HG03095 (cell line): ENCODE measurements at regions not wholly inside any gene's neighbourhood (a gene's known extent, or its start where the extent isn't known, plus 50 kb on each side); places are given as distances from the start of the nearest gene placed in this dataset.

ENCODE experiments used
- ATAC-seq: cut with Tn5 transposase; IDR thresholded peaks from one replicate; pipeline ENCODE4 v1.9.1; 2021; ENCODE audit warnings: moderate library complexity; ENCODE audit not compliant: unreplicated experiment

DNA sequence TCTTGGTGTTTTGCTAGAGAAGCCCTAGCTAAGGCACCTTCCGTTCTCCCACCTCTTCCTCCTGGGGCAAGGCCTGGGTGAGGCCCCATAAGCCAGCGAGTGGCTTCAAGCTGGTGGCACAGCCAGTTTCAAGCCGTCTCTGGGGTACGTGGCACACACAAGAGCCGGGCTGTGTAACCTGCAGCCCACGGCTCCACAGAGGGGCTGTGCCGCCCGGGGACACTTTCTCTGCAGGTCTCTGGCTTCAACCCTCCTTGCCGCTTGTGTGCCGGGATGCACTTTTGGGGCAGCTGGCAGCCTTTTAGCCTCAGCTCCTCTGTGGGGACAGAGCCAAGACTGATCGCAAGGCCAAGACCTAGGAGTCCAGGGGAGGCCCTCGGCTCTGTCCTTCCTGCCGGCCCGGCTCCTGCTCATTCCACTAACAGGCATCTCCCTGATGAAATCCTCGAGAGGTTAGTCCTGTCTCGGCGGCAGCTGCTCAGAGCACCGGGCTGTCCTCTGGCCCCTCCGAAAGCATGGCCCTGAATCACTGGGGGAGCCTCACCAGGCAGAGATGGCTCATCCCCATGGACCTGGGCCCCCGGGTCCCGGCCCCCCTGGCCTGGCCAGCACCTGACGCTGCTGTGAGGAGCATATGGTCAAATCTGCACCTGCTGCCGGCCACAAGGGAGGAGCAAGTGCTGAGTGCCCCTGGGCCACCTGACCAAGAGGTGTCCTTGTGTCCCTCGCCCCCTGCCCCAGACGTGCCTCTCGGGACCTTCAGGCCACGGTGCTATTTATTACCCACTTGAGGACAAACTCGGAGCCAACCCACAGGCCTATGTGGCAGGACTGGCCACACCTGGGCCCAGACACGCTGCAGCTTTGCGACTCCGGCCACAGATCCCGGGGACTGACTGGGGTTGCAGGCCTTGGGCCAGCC, 98.5 kb downstream of the METRNL start:
- no peak for ATAC-seq

DNA sequence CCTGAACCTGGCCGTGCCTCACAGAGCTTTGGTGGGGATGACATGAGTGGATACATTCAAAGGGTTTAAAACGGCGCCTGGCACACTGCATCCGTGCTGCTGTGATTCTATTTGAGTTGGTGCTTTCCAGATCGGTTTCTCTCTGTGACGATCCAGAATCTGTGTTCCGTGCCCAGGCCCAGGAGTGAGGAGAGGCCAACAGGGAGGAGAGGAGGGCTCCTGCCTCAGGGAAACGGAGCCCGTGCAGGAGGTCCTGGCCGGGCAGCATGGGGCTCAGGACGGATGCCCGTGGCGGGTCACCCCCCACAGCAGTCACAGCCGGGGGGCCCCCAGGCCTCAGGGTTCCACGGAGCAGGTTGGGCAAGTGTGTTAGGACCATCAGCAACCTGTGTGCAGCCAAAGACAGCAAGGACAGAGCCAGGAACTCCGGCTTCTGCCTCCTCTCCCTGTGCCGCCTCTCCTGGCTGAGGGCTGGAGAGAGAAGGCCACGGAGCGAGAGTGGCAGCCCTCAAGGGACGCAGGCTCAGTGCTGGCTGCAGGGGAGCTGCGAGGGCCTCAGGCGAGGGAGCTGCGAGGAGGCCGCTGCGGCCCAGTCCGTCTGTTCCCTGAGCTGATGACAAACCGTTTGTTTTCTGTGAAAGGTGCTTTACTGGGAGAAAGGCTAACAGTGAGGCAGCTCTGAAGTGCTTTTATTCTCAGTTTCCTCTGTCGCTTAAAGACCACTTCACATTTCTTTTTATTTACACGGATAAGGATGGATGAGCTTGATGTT, 99.3 kb downstream of the METRNL start:
- ATAC-seq, result no peak

DNA sequence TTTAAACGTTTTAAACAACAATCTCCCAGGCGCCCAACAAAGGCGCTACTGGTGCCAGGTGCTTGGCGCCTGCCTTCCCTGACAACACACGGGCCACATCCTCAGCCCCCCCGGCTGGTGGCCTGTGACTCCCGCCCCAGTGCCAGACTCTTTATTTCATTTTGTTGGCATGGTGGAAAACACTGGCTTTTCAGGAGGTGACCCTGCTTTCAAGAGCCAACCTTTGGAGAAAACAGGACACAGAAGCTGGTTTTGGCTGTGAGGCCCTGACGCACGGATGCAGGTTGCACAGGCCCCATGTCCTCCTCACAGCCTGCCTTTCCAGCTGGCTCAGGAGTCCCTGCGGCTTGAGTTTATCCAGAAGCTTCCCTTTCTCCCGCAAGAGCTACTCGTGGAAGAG, 100.0 kb downstream of the METRNL start:
- ATAC-seq, result no peak

DNA sequence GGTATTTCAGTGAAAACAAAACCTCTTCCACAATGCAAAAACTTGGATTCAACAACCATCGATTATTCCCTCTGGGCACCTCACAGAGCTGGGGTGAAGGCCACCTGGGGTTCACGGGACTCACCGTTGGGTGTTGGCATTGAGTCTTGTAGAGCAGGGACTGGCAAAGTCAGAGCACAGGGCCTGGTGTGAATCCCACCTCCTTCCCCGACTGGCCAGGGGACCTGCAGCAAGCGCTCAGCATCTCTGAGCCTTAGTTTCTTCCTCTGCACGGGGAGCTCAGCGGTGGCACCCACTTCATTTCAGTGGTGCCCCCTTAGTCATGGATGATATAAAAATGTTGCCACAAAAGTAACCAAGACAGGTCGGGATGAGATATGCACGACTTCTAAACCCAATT, 100.4 kb downstream of the METRNL start:
- no peak for ATAC-seq

DNA sequence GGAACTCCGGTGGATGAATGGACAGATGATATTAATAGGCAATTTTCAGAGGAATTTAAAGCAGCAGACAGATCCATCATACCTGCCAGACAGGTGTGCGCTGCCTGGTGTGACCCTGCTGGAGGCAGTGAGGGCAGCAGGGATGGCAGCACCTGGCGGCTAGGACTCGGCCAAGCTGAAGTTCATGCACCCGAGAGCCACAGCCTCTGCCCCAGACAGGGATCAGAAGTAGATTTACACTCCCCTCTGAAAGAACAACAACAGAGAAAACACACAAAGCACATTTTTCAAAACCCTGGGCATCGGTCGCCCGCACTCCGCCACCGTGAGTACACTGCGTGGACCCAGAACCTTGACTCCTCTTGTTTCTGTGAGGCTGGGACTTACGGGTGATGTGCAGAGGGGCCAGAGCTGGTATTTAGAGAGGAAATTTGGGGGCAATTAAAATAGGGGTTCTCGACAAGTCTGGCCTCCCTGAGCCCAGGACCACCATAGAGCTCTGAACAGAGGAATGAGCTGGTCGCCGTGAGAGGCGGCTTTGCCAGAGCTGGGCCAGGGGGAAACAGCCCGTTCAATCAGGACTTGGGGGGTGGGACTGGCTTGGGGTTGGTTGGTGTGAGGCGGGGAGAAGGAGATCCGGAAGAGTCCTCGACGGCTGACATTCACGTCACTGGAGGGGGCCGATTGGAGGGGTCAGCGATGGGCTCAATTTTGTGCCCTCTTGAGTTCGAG, 101.0 kb downstream of the METRNL start:
- ATAC-seq, result no peak

DNA sequence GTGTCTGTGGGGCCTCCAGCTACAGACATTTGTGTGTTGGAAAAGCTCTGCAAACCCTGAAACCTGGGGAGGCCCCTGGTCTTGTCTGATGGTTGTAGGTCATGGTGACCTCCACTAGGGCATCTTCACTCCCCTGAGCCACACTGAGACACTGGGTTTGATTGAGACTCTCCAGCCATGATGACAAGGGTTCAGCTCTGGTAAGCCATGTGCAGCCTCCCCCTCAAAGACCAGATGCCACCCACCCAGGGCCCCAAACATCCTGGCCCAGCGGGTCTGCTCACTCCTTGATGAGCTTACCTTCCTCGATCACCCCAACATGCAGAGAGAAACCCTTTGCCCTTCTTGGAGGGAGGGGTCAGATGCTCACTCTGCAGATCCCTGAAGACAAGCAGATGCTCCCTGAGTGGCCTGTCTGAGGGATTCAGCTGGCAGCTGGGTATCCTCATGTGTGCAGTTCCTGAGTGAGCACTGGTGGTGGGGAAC, 101.6 kb downstream of the METRNL start:
- no peak for ATAC-seq

DNA sequence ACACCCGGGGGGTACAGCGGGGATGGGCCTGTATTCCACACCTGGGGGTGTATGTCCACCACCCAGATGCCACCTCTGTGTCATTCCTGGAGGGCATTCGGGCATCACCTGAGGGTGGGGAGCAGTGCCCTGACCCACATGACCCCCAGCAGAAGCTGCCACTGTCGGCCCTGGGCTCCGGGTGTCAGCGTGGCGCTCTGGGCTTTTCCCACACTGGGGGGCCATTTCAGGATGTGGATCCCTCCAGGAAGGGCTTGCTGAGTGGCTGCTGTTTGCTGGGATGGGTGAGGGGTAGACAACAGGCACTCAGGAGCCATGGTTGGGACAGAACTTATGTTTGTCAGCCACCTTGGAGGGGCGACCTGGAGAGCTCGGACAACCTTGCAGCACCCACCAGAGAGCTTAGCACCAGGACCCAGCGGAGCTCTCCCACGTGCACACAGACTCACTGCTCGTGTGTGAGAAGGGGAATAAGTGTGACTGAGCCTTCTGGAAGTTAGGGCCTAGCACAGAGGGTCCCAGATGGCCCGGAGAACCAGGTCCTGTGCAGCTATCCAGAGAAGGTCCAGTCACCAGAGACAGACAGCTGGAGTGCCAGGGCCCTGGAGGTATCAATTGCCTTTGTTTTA, 102.7 kb downstream of the METRNL start:
- ATAC-seq, result no peak

DNA sequence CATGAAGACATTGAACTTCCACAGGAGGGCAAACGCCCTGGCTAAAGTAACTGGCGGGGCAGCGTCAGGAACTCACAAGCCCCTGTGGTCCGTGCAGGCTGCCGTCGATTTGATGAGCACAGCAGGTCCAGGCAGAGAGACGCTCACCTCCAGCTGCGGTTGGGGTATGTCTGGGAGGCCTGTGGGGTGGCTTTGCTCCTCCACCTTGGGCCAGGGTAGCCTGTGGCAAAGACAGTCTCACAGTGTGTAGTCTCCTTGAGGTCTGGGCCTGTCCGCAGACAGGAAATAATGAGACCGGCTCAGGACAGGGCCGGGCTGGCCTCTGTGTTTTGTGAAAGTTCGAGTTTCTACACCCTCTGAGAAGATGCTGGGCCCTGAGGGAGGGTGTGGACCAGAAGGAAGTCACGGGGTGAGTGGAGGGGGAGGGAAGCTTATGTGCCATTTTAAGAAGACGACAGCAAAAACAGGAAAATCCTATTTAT, 103.3 kb downstream of the METRNL start:
- ATAC-seq, result no peak

DNA sequence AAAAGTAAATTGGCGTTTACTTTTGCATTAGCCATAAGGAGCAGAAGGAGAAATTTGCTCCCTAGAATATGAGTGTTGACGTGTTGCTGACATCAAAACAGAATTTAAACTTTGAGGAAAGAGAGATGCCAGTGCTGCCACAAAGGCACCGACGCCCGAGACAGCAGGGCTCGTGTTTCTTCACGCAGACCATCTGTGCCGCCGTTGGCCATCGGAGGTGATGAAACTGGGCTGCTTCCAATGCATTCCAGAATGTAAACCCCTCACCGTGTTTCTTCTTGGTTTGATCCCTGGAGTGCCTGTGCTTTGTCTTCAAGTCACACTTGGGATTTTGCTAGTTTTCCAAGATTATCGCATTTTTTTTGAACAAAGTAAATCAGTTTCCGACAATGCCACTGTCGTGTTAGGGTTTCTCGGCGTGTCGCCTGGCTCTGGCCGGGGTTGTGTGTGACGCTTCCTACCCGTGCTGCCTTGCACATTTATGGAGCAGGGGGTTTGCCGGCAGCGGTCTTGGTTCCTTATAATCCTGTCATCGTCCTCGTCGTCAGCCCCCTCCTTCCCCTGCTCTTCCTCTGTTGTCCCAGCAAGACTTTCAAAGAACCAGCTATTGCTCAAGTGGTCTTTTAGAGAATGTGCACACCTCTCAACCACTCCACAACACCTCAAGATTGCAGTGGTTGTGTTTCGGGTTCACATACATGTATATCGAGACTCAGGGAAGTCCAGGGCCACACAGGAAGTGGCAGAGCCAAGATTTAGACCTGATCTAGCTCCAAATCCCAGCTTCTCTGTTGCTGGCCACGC, 103.9 kb downstream of the METRNL start:
- ATAC-seq, result no peak

DNA sequence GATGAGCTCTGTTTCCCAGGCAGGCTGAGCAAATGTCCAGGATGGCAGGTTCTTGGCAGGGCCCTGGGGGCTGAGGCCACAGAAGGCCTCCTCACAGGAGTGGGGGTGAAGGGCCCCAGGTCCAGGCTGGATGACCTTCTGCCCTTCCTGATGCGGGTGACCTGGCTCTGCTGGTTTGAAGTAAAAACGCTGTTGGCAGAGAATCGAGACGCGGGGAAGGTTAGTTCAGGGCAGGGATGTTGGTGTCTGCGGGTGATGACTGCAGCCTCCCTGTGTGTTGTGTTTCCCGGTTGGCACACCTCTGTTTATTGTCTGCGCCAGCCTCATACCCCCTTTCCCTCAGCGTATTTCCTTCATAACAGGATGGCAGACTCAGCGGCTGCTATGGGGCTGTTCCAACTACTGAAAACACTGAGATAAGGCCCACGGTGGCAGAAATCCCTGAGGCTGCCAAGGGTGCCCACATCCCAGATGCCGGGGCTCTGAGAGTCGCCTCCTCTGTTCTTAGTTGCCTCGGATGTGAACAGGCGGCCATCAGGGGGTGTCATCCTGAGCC, 104.6 kb downstream of the METRNL start:
- ATAC-seq, result no peak

DNA sequence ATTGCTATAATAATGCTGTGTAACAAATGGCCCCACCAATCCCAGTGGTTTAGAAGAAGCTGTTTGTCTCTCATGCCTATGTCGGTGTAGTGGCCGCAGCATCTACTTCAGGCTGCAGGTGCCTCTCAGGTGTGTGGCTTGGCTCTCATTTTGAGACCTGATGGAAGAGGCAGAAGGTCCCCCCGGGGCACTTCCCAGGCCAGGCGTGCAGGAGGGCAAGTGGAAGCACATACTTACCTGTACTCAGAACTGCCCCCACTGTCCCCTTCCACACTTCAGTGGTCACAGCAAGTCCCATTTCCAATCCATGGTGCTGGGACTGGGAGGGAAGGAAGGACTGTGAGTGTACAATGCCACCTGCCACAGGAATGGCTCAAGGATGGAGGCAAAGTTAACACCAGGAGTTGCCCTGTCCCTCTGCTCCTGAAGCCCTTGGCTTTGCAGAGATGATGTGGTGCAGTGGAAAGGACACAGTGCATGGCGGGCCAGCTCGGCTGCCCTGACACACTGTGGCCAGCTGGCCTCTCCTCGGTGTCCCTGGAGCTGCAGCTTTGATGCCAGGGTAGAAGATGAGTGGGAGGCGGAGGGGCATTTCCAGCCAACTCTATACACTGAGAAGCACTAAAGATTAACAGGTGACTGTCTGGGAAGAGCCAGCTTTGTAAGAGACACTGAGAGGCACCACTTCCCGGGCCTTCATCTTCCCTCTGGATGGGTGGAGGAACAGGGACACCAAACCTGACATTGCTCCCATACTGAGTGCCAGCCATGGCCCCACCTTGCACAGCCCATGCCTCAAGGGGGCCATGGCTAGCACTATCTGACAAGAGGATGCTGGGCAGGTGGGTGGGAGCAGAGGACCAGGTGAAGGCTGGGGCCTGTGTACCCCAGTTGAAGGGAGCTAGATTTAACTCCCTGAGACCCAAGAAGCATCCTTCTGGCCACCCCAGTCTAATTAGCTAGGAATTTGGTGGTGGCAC, 105.9 kb downstream of the METRNL start:
- no peak for ATAC-seq

DNA sequence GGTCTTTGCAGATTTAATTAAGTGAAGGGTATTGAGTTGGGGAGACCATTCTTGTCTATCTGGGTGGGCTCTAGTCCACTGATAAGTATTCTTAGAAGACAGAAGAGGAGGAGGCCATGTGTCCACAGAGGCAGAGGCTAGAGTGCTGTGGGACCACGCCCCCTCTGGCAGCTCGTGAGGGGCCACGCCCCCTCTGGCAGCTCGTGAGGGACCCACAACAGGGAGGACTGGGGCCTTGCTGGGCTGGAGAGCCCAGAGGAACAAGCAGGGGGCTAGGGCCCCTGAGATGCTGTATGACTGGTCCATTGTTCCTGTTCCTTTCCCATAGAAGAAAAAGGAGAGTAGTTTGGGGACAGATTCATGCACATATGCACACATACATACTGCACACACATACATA, 106.8 kb downstream of the METRNL start:
- no peak for ATAC-seq

DNA sequence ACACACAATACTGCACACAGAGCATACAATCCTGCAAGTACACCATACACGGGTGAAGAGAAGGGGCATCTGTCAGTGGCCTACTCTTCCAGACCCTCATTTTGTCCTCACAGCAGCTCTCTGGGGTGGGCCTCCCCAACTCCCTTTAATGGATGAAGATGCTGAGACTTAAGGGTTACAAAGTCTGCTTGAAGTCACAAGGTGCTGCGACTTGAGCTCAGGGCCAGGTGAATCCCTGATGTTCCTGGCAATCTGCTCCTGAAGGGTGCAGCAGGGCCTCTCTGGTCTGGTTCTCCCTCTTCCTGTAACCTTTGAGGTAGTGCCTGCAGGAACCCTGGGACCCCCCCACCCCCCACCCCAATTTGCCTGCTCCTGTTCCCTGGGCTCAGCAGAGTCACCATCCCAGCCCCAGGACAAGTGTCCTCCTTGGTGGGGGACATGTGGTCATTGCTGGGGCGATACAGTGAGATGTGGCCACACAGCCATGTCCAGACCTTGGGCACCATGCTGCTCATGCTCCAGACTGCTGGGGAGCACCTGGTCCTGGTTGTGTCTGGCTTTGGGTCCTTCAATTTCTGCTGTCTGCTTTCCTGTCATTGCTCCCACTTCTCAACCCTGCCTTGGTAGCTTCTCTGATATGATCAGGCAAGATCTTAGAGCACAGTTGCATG, 107.5 kb downstream of the METRNL start:
- ATAC-seq, result no peak

DNA sequence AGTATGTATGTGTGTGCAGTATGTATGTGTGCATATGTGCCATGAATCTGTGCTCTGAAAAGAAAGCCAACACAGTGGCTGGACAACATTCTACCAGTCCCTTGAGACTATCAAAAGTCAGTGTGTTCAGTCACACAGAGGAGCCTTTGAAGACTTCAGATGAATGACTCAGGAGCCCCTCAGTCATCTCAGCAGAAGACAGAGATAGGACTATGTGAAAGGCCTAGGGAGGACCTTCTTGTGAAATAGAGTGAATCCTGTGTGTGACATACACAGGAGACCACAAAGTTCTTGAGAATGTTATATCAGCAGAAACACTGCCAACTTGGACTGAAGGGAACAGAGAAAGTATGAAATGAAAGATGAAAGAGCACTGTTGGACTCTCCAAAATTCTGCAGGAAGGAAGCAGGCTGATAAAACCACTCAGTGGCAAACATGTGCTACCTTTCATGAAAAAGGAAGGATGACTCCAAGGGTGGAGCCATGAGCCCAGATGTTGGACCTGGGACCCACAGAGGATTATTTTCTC, 108.4 kb downstream of the METRNL start:
- ATAC-seq, result no peak

DNA sequence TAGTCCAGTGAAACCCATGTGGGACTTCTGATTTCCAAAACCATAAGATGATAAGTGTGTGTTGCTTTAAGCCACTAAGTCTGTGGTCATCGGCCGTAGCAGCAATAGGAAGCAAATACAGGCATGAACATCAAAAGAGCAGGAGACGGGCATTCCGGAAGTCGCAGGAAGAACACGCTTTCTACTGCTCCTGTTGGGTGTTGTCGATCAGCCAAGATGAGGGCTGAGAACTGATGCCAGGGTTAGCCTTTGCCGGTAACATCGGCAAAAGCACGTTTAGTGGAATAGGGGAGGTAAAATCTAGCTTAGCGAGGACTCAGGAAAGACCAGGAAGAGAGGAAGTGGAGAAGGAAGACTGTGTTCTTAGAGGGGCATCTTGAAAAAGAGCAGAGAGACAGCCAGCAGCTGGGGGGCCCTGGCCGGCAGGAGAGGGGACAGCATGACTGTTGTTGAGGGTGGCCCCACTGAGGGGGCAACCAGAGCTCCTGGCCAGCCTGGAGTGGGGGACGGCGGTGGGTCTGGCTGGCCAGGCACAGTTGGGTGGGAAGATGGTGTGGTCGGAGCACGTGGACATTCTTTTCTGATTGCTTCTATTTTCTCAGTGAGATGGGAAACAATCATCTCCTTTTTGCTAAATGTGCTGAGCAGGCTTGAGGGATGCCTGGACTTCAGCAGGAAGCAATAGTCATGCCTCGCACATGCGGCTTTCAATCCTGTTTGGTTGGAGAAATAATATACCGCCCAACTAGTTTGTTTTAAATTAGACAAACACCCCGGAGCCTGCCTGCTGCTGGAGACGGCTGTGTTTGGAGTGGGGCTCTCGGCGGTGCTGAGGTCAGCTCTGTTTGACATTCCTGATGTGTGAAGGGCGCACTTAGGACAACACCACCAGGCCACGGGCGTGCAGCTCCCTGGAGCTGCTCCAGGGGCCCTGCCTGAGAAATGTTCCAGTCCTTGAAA, 109.9 kb downstream of the METRNL start:
- no peak for ATAC-seq

DNA sequence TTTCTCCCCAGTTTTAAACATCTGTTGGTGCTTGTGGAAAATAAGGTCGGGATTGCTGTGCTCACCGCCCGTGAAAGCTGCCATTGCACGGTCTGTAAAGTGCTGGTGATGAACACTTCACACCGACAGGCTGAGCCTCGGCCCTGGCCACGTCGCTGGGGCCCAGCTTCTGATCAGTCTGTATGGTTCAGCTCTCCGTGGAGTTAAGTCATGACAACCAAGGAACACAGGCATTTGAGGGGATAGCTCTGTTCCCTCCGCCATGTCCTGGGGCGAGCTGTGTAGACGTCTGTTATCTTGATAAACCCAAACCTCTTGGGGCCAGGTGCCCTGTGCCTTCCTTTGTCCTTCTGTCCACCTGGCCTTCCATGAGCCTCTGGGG, 110.6 kb downstream of the METRNL start:
- no peak for ATAC-seq
